ENCODE measurements at regions not wholly inside any gene's neighbourhood (a gene's known extent, or its start where the extent isn't known, plus 50 kb on each side); places are given as distances from the start of the nearest gene placed in this dataset.

- CTCF ChIA-PET = no interaction called here
- no peak for DNase-seq
- 80% methylated on average over 29 of the region's 39 CpGs for WGBS (ENCODE audit: insufficient coverage)
Measured at GRCh38 chrX:112380541-112381278, 298.1 kb upstream of the TRPC5 start.

GRCh38 chrX:112377481-112377880 lies 294.9 kb upstream of the TRPC5 start:
- Histone ChIP-seq H3K9me3 (ENCODE audit: control extremely low read depth in 1 of 5, control insufficient read depth in 4 of 5, insufficient read depth in 2 of 5, low read depth in 1 of 5, low read length in 4 of 5) (no peaks in the 10 kb centered on the region), H3K27me3 (replicated peaks in 2 of 5; ENCODE audit: control insufficient read depth in 4 of 5, insufficient read depth in 5 of 5, low read length in 4 of 5) (peaks cover 0 to 4% (median 0%) of the 10 kb centered on the region in 5 experiments), H3K36me3 (ENCODE audit: control insufficient read depth in 4 of 4, insufficient read depth in 4 of 4, low read length in 3 of 4) (no peaks in the 10 kb centered on the region), H3K27ac (ENCODE audit: insufficient read depth in 1 of 2, low read depth in 1 of 2, low read length in 2 of 2, poor library complexity in 1 of 2, severe bottlenecking in 2 of 2) (no peak overlapping the region), H3K4me1 (ENCODE audit: control extremely low read depth in 1 of 4, control insufficient read depth in 4 of 4, insufficient read depth in 4 of 4, low read length in 3 of 4) (peaks cover 0 to 5% (median 0%) of the 10 kb centered on the region in 4 experiments), H3K4me3 (ENCODE audit: control insufficient read depth in 1 of 7, extremely low read depth in 1 of 7, insufficient read depth in 4 of 7, low read depth in 2 of 7, low read length in 6 of 7) (no peak overlapping the region)
- WGBS (ENCODE audit: insufficient coverage) = no CpG with 5 or more reads among the region's 3 CpGs
- POLR2A ChIA-PET = no interaction called here
- CTCF ChIA-PET = no interaction called here
- no peak for DNase-seq

More at GRCh38 chrX:112380541-112381278, 298.1 kb upstream of the TRPC5 start:
- Histone ChIP-seq H3K27ac (ENCODE audit: insufficient read depth in 1 of 2, low read depth in 1 of 2, low read length in 2 of 2, poor library complexity in 1 of 2, severe bottlenecking in 2 of 2) (no peak overlapping the region), H3K27me3 (replicated peaks in 2 of 5; ENCODE audit: control insufficient read depth in 4 of 5, insufficient read depth in 5 of 5, low read length in 4 of 5) (peaks cover 0 to 4% (median 0%) of the 10 kb centered on the region in 5 experiments), H3K4me3 (ENCODE audit: control insufficient read depth in 1 of 7, extremely low read depth in 1 of 7, insufficient read depth in 4 of 7, low read depth in 2 of 7, low read length in 6 of 7) (no peak overlapping the region), H3K36me3 (ENCODE audit: control insufficient read depth in 4 of 4, insufficient read depth in 4 of 4, low read length in 3 of 4) (no peaks in the 10 kb centered on the region), H3K4me1 (ENCODE audit: control extremely low read depth in 1 of 4, control insufficient read depth in 4 of 4, insufficient read depth in 4 of 4, low read length in 3 of 4) (peaks cover 0 to 5% (median 0%) of the 10 kb centered on the region in 4 experiments), H3K9me3 (ENCODE audit: control extremely low read depth in 1 of 5, control insufficient read depth in 4 of 5, insufficient read depth in 2 of 5, low read depth in 1 of 5, low read length in 4 of 5) (no peaks in the 10 kb centered on the region)
- POLR2A ChIA-PET = no interaction called here

- ChIA-PET CTCF (no interaction called here), POLR2A (no interaction called here)
Measured at GRCh38 chrX:112368371-112368770, 285.8 kb upstream of the TRPC5 start.

DNA sequence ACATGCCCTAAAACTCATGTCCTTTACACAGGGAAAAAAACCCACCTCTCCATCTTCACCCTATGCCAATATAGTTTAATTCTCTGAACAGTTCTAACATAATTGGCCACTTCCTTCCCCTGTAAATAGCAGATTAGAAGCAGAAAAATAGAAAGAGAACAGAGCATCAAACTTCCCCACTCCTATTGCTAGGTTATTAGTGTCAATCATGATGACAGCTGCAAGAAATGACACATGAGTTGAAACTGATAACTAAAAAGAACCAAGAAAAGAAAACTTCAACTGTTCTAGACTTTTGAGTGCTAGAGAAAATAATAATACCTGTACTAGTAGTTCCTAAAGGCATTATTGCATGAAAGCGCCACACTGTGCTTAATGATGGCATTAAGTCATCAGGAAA lies 284.5 kb upstream of the TRPC5 start:
- CTCF ChIA-PET = no interaction called here
- H3K27ac ChIP-seq (ENCODE audit: insufficient read depth in 1 of 2, low read depth in 1 of 2, low read length in 2 of 2, poor library complexity in 1 of 2, severe bottlenecking in 2 of 2) = no peak overlapping the region
- no peaks in the 10 kb centered on the region for H3K4me1 ChIP-seq (ENCODE audit: control extremely low read depth in 1 of 4, control insufficient read depth in 4 of 4, insufficient read depth in 4 of 4, low read length in 3 of 4)

More at GRCh38 chrX:112368371-112368770, 285.8 kb upstream of the TRPC5 start:
- Histone ChIP-seq H3K27ac (ENCODE audit: insufficient read depth in 1 of 2, low read depth in 1 of 2, low read length in 2 of 2, poor library complexity in 1 of 2, severe bottlenecking in 2 of 2) (no peak overlapping the region), H3K9me3 (ENCODE audit: control extremely low read depth in 1 of 5, control insufficient read depth in 4 of 5, insufficient read depth in 2 of 5, low read depth in 1 of 5, low read length in 4 of 5) (no peaks in the 10 kb centered on the region), H3K4me1 (ENCODE audit: control extremely low read depth in 1 of 4, control insufficient read depth in 4 of 4, insufficient read depth in 4 of 4, low read length in 3 of 4) (no peaks in the 10 kb centered on the region), H3K4me3 (ENCODE audit: control insufficient read depth in 1 of 7, extremely low read depth in 1 of 7, insufficient read depth in 4 of 7, low read depth in 2 of 7, low read length in 6 of 7) (no peak overlapping the region), H3K36me3 (ENCODE audit: control insufficient read depth in 4 of 4, insufficient read depth in 4 of 4, low read length in 3 of 4) (no peaks in the 10 kb centered on the region), H3K27me3 (replicated peaks in 2 of 5; ENCODE audit: control insufficient read depth in 4 of 5, insufficient read depth in 5 of 5, low read length in 4 of 5) (no peaks in the 10 kb centered on the region)
- DNase-seq = no peak
- WGBS (ENCODE audit: insufficient coverage) = 37% methylated on average over 2 of the region's 3 CpGs

DNA sequence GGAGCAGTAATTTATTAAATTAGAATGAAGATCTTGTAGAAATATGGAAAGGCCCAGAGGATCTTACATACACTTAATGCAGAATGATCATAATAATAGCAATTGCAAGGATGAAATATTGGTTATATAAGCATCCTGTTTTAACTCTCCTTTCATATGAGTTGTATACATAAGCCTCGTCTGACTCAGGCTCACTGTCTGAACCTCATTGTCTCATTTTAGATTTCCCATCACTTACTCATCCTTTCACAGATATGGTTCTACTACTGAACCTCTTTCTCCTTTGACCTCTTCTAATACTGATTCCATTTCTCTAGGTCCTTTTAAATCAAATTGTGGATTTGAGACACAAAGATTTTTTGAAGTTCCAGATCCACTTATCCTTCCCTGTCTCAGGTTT lies 277.3 kb upstream of the TRPC5 start:
- H3K4me1 ChIP-seq (ENCODE audit: control extremely low read depth in 1 of 4, control insufficient read depth in 4 of 4, insufficient read depth in 4 of 4, low read length in 3 of 4) = no peaks in the 10 kb centered on the region
- no peaks in the 10 kb centered on the region for H3K9me3 ChIP-seq (ENCODE audit: control extremely low read depth in 1 of 5, control insufficient read depth in 4 of 5, insufficient read depth in 2 of 5, low read depth in 1 of 5, low read length in 4 of 5)
- no peak overlapping the region for H3K27ac ChIP-seq (ENCODE audit: insufficient read depth in 1 of 2, low read depth in 1 of 2, low read length in 2 of 2, poor library complexity in 1 of 2, severe bottlenecking in 2 of 2)
- no CpG with 5 or more reads among the region's 1 CpG for WGBS (ENCODE audit: insufficient coverage)
- POLR2A ChIA-PET = no interaction called here
- H3K4me3 ChIP-seq (ENCODE audit: control insufficient read depth in 1 of 7, extremely low read depth in 1 of 7, insufficient read depth in 4 of 7, low read depth in 2 of 7, low read length in 6 of 7) = no peak overlapping the region
- DNase-seq = no peak
- CTCF ChIA-PET = no interaction called here
- no peaks in the 10 kb centered on the region for H3K36me3 ChIP-seq (ENCODE audit: control insufficient read depth in 4 of 4, insufficient read depth in 4 of 4, low read length in 3 of 4)
- no peaks in the 10 kb centered on the region for H3K27me3 ChIP-seq (replicated peaks in 2 of 5; ENCODE audit: control insufficient read depth in 4 of 5, insufficient read depth in 5 of 5, low read length in 4 of 5)

More for the DNA sequence above, 284.5 kb upstream of the TRPC5 start:
- no peak overlapping the region for H3K4me3 ChIP-seq (ENCODE audit: control insufficient read depth in 1 of 7, extremely low read depth in 1 of 7, insufficient read depth in 4 of 7, low read depth in 2 of 7, low read length in 6 of 7)
- no peak for DNase-seq
- H3K27me3 ChIP-seq (replicated peaks in 2 of 5; ENCODE audit: control insufficient read depth in 4 of 5, insufficient read depth in 5 of 5, low read length in 4 of 5) = no peaks in the 10 kb centered on the region
- POLR2A ChIA-PET = no interaction called here
- H3K9me3 ChIP-seq (ENCODE audit: control extremely low read depth in 1 of 5, control insufficient read depth in 4 of 5, insufficient read depth in 2 of 5, low read depth in 1 of 5, low read length in 4 of 5) = no peaks in the 10 kb centered on the region
- WGBS (ENCODE audit: insufficient coverage) = no CpG with 5 or more reads among the region's 1 CpG
- H3K36me3 ChIP-seq (ENCODE audit: control insufficient read depth in 4 of 4, insufficient read depth in 4 of 4, low read length in 3 of 4) = no peaks in the 10 kb centered on the region

DNA sequence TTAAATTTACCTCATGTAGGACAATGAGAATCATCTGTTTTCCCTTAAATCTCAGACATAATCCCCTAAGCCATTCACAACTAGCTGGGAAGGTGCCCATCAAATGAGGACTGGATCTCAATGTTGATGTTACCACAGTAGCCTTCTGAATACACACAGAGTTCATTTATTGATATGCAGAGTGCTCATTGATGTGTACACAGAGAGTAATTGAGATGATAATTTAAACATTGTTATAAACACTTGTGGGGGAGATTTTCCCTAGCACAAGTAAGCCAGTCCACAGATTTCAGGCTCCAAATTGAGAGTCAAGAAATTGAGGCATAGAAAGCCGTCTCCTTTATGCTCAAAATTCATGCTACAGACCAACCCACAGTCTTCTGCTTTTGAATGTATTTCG lies 273.4 kb upstream of the TRPC5 start:
- WGBS (ENCODE audit: insufficient coverage) = 78% methylated on average over 1 of the region's 2 CpGs
- no peak for DNase-seq
- Histone ChIP-seq H3K9me3 (ENCODE audit: control extremely low read depth in 1 of 5, control insufficient read depth in 4 of 5, insufficient read depth in 2 of 5, low read depth in 1 of 5, low read length in 4 of 5) (no peaks in the 10 kb centered on the region), H3K4me3 (ENCODE audit: control insufficient read depth in 1 of 7, extremely low read depth in 1 of 7, insufficient read depth in 4 of 7, low read depth in 2 of 7, low read length in 6 of 7) (no peak overlapping the region), H3K4me1 (ENCODE audit: control extremely low read depth in 1 of 4, control insufficient read depth in 4 of 4, insufficient read depth in 4 of 4, low read length in 3 of 4) (no peaks in the 10 kb centered on the region), H3K27me3 (replicated peaks in 2 of 5; ENCODE audit: control insufficient read depth in 4 of 5, insufficient read depth in 5 of 5, low read length in 4 of 5) (no peaks in the 10 kb centered on the region), H3K36me3 (ENCODE audit: control insufficient read depth in 4 of 4, insufficient read depth in 4 of 4, low read length in 3 of 4) (no peaks in the 10 kb centered on the region), H3K27ac (ENCODE audit: insufficient read depth in 1 of 2, low read depth in 1 of 2, low read length in 2 of 2, poor library complexity in 1 of 2, severe bottlenecking in 2 of 2) (no peak overlapping the region)
- ChIA-PET CTCF (no interaction called here), POLR2A (no interaction called here)

GRCh38 chrX:112341598-112341997 lies 259.0 kb upstream of the TRPC5 start:
- Histone ChIP-seq H3K4me1 (ENCODE audit: control extremely low read depth in 1 of 4, control insufficient read depth in 4 of 4, insufficient read depth in 4 of 4, low read length in 3 of 4) (no peaks in the 10 kb centered on the region), H3K27ac (ENCODE audit: insufficient read depth in 1 of 2, low read depth in 1 of 2, low read length in 2 of 2, poor library complexity in 1 of 2, severe bottlenecking in 2 of 2) (no peak overlapping the region), H3K9me3 (ENCODE audit: control extremely low read depth in 1 of 5, control insufficient read depth in 4 of 5, insufficient read depth in 2 of 5, low read depth in 1 of 5, low read length in 4 of 5) (no peaks in the 10 kb centered on the region), H3K4me3 (ENCODE audit: control insufficient read depth in 1 of 7, extremely low read depth in 1 of 7, insufficient read depth in 4 of 7, low read depth in 2 of 7, low read length in 6 of 7) (no peak overlapping the region), H3K27me3 (replicated peaks in 2 of 5; ENCODE audit: control insufficient read depth in 4 of 5, insufficient read depth in 5 of 5, low read length in 4 of 5) (no peaks in the 10 kb centered on the region), H3K36me3 (ENCODE audit: control insufficient read depth in 4 of 4, insufficient read depth in 4 of 4, low read length in 3 of 4) (no peaks in the 10 kb centered on the region)
- POLR2A ChIA-PET = no interaction called here
- CTCF ChIA-PET = no interaction called here
- no peak for DNase-seq
- 80% methylated on average over 1 of the region's 2 CpGs for WGBS (ENCODE audit: insufficient coverage)
